ENCODE measurements at regions not wholly inside any gene's neighbourhood (a gene's known extent, or its start where the extent isn't known, plus 50 kb on each side); places are given as distances from the start of the nearest gene placed in this dataset.

DNA sequence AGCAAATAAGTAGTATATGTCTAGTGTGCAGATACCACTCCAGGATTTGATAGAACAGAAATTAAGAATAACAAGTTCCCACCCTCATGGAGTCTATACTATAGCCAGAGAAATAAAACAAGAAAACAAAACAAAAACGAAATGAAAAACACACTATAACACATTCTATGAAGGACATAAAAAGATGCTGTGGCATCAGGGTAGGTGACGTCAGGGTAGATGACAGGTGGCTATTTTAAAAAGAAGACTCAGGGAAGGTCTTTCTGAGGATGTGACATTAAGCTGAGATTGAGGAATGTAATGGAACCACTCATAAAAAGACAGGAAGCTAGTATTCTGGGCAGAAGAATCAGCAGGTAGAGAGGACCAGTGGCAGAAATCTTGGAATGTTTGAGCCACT lies 469.6 kb downstream of the RAP2B start:
- Histone ChIP-seq H2AFZ (ENCODE audit: low read depth, low read length) (no peak overlapping the region), H3K36me3 (ENCODE audit: control insufficient read depth in 2 of 2, extremely low read depth in 1 of 2, insufficient read depth in 2 of 2, low read length in 2 of 2) (no peaks in the 10 kb centered on the region), H4K20me1 (replicated peaks; ENCODE audit: control insufficient read depth, extremely low read depth, insufficient read depth, low read length) (no peaks in the 10 kb centered on the region), H3K4me1 (ENCODE audit: control insufficient read depth, extremely low read depth, insufficient read depth, low read length) (peaks cover 36% of the 10 kb centered on the region), H3K4me2 (ENCODE audit: insufficient read depth, low read length) (no peak overlapping the region), H3K79me2 (ENCODE audit: control insufficient read depth, insufficient read depth, low read length) (no peaks in the 10 kb centered on the region), H3K27ac (ENCODE audit: insufficient read depth, low read depth, low read length) (no peak overlapping the region), H3K9ac (replicated peaks; ENCODE audit: extremely low read depth, insufficient read depth, low read length) (no peak overlapping the region), H3K4me3 (replicated peaks in 1 of 3; ENCODE audit: insufficient read depth in 1 of 3, low read depth in 1 of 3, low read length in 3 of 3) (no peak overlapping the region), H3K27me3 (ENCODE audit: control insufficient read depth in 2 of 2, insufficient read depth in 2 of 2, low read length in 2 of 2) (no peaks in the 10 kb centered on the region), H3K9me1 (replicated peaks; ENCODE audit: control insufficient read depth, extremely low read depth, insufficient read depth, low read length) (no peaks in the 10 kb centered on the region), H3K9me3 (replicated peaks; ENCODE audit: control insufficient read depth, insufficient read depth, low read length) (no peaks in the 10 kb centered on the region)
- no peak for FAIRE-seq
- POLR2A ChIA-PET = no interaction called here
- no peak for DNase-seq (ENCODE audit: low read depth, low spot score)
- intact Hi-C loops (cut with micrococcal nuclease) = no loop called here
- TF ChIP-seq EZH2 (IDR thresholded peaks at IDR 0.05; ENCODE audit: borderline replicate concordance, low read depth, low read length, severe bottlenecking) = no peak
- TF ChIP-seq FOS (IDR thresholded peaks at IDR 0.05; ENCODE audit: borderline replicate concordance, insufficient read depth, low read length) = no peak
- TF ChIP-seq MYC (IDR thresholded peaks at IDR 0.05; ENCODE audit: low read depth, low read length) = no peak
- no peak for TF ChIP-seq JUN (IDR thresholded peaks at IDR 0.05; ENCODE audit: borderline replicate concordance, insufficient read depth, insufficient read length, low read depth)
- TF ChIP-seq GATA2 (IDR thresholded peaks at IDR 0.05; ENCODE audit: insufficient read depth, insufficient read length, low read depth, low read length) = no peak
- TF ChIP-seq POLR2AphosphoS5 (IDR thresholded peaks at IDR 0.05; ENCODE audit: insufficient read depth, low read depth, low read length) = no peak
- TF ChIP-seq, protein P1, sequence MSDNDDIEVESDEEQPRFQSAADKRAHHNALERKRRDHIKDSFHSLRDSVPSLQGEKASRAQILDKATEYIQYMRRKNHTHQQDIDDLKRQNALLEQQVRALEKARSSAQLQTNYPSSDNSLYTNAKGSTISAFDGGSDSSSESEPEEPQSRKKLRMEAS (IDR thresholded peaks at IDR 0.05; ENCODE audit: insufficient read depth, insufficient read length) = no peak
- TF ChIP-seq, protein P2, sequence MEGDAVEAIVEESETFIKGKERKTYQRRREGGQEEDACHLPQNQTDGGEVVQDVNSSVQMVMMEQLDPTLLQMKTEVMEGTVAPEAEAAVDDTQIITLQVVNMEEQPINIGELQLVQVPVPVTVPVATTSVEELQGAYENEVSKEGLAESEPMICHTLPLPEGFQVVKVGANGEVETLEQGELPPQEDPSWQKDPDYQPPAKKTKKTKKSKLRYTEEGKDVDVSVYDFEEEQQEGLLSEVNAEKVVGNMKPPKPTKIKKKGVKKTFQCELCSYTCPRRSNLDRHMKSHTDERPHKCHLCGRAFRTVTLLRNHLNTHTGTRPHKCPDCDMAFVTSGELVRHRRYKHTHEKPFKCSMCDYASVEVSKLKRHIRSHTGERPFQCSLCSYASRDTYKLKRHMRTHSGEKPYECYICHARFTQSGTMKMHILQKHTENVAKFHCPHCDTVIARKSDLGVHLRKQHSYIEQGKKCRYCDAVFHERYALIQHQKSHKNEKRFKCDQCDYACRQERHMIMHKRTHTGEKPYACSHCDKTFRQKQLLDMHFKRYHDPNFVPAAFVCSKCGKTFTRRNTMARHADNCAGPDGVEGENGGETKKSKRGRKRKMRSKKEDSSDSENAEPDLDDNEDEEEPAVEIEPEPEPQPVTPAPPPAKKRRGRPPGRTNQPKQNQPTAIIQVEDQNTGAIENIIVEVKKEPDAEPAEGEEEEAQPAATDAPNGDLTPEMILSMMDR (IDR thresholded peaks at IDR 0.05; ENCODE audit: extremely low read depth in 1 of 2, insufficient read depth in 1 of 2, low read depth in 1 of 2, low read length in 2 of 2) = no peak
- no peak for TF ChIP-seq POLR2A (IDR thresholded peaks at IDR 0.05; ENCODE audit: low read depth, low read length)
- BruUV-seq (replicated peaks) = no TSS peak
- dilution Hi-C loops (cut with MboI; ENCODE audit: extremely low pct_ligation_motif_present, low sequenced_read_pairs) = no loop called here
- CTCF ChIA-PET = interaction anchor here (0.7 to 0.9 kb wide), 2 partner anchors 12 to 32 kb away, joined by 3 read pairs; no protein-coding TSS in a partner anchor
